Suprapubic skin (tissue), 4 donors: ENCODE measurements at regions not wholly inside any gene's neighbourhood (a gene's known extent, or its start where the extent isn't known, plus 50 kb on each side); places are given as distances from the start of the nearest gene placed in this dataset.
A peak's percentile ranks its signal among the peaks of the same experiment; 100 is the strongest.

ENCODE experiments used
- DNase-seq, 2 donors: peaks; one replicate each; pipeline ENCODE4 v3.0.0-alpha.2; 2019; ENCODE audit warnings: low spot score in 2 of 2
- H3K27ac ChIP-seq: fragments of 200-600 bp; sonication (generic); one replicate; pipeline ENCODE4 v1.5.1; 2019
- H3K27me3 ChIP-seq: fragments of 200-600 bp; sonication (generic); one replicate; pipeline ENCODE4 v1.5.1; 2019
- H3K36me3 ChIP-seq: fragments of 200-600 bp; sonication (generic); one replicate; pipeline ENCODE4 v1.5.1; 2019
- H3K4me1 ChIP-seq: fragments of 200-600 bp; sonication (generic); one replicate; pipeline ENCODE4 v1.5.1; 2019
- H3K4me3 ChIP-seq: fragments of 200-600 bp; sonication (generic); one replicate; pipeline ENCODE4 v1.5.1; 2019; ENCODE audit warnings: mild to moderate bottlenecking
- H3K9me3 ChIP-seq: fragments of 200-600 bp; sonication (generic); one replicate; pipeline ENCODE4 v1.5.1; 2019
- EP300 ChIP-seq: sonication (generic); formaldehyde crosslinking; IDR thresholded peaks from one replicate; pipeline ENCODE4 v1.6.1; 2017; ENCODE audit warnings: antibody characterized with exemption
- POLR2A ChIP-seq, 2 donors: fragments of 450-650 bp; IDR thresholded peaks; one replicate each; pipeline ENCODE4 v1.6.1; 2017; ENCODE audit warnings: antibody characterized with exemption in 2 of 2, mild to moderate bottlenecking in 2 of 2, moderate library complexity in 2 of 2
- POLR2AphosphoS5 ChIP-seq, 3 donors: sonication (generic); formaldehyde crosslinking; IDR thresholded peaks; one replicate each; pipeline ENCODE4 v1.6.1; 2017; ENCODE audit warnings: antibody characterized with exemption in 3 of 3
- WGBS: methylation state at CpG from one replicate; pipeline ENCODE4 v1.1.5; 2018; 5-methylcytosine and 5-hydroxymethylcytosine counted together
- TF ChIP-seq, protein P1 (sequence below), 2 donors: fragments of 200-600 bp in 1 of 2; fragments of 450-650 bp in 1 of 2; sonication (generic) in 1 of 2; IDR thresholded peaks; one replicate each; pipeline ENCODE4 v1.5.1; 2016 to 2019; ENCODE audit warnings: antibody characterized with exemption in 2 of 2, mild to moderate bottlenecking in 1 of 2, moderate library complexity in 1 of 2

DNA sequence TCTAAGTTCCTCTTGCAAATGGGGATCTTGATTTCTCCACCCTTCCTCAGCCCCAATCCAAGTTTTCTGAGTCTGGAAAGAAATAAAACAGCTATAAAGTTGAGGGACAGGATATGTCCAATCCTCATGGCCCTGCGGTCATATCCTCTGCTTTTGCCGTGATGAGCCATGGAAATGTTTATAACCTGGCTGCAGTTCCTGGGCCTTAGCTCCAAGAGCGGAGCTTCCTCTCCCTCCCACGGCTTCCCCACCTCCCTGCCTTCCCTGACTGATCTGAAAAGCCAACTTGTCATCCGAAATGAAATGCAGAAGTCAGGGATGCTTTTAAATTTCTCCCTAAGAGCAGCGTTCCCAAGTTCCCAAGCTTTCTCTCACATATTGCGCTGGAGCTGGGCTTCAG is 221.5 kb upstream of the SFRP2 start:
- DNase-seq, result no peak
- H3K4me1 ChIP-seq, result peaks cover 13% of the 10 kb centered on the region
- H3K27me3 ChIP-seq, result no peaks in the 10 kb centered on the region
- no peaks in the 10 kb centered on the region for H3K36me3 ChIP-seq
- 78% methylated on average over 7 of the region's 7 CpGs for WGBS
- H3K4me3 ChIP-seq, result no peak overlapping the region
- peak overlapping the region; percentile 73 for H3K27ac ChIP-seq
- no peaks in the 10 kb centered on the region for H3K9me3 ChIP-seq
- TF ChIP-seq, protein P1, sequence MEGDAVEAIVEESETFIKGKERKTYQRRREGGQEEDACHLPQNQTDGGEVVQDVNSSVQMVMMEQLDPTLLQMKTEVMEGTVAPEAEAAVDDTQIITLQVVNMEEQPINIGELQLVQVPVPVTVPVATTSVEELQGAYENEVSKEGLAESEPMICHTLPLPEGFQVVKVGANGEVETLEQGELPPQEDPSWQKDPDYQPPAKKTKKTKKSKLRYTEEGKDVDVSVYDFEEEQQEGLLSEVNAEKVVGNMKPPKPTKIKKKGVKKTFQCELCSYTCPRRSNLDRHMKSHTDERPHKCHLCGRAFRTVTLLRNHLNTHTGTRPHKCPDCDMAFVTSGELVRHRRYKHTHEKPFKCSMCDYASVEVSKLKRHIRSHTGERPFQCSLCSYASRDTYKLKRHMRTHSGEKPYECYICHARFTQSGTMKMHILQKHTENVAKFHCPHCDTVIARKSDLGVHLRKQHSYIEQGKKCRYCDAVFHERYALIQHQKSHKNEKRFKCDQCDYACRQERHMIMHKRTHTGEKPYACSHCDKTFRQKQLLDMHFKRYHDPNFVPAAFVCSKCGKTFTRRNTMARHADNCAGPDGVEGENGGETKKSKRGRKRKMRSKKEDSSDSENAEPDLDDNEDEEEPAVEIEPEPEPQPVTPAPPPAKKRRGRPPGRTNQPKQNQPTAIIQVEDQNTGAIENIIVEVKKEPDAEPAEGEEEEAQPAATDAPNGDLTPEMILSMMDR (IDR thresholded peaks at IDR 0.05), result no peak
- no peak for TF ChIP-seq POLR2A (IDR thresholded peaks at IDR 0.05)
- TF ChIP-seq POLR2AphosphoS5 (IDR thresholded peaks at IDR 0.05), result no peak
- TF ChIP-seq EP300, result no peak

GRCh38 chr4:154009788-154010187 is 220.9 kb upstream of the SFRP2 start:
- Histone ChIP-seq H3K27me3 (no peaks in the 10 kb centered on the region), H3K36me3 (no peaks in the 10 kb centered on the region), H3K4me1 (peaks cover 13% of the 10 kb centered on the region), H3K9me3 (no peaks in the 10 kb centered on the region), H3K4me3 (no peak overlapping the region), H3K27ac (peak overlapping the region; percentile 73)
- TF ChIP-seq, protein P1 (IDR thresholded peaks at IDR 0.05), result no peak
- TF ChIP-seq POLR2A (IDR thresholded peaks at IDR 0.05), result no peak
- no peak for TF ChIP-seq EP300
- no peak for TF ChIP-seq POLR2AphosphoS5 (IDR thresholded peaks at IDR 0.05)
- no peak for DNase-seq
- WGBS, result 48% methylated on average over 6 of the region's 6 CpGs

DNA sequence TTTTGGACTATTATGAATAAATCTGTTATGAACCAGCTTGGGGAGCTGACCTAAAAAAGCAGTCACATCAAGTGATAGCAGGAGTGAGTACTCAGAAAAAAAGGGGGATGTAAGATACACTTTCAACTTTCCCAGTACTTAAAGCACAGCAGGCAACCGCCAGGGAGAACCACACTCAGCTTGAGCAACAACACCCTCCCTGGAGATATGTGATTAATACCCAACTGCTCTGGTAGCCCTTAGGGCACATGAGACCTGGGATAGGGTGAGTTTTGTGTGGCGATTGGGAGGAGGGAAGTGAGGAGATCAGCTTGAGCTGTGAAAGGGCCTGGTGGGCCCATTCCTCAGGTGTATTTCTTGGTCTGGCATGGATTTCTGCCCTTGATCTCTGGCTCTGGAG is 220.3 kb upstream of the SFRP2 start:
- no peaks in the 10 kb centered on the region for H3K9me3 ChIP-seq
- 66% methylated on average over 2 of the region's 2 CpGs for WGBS
- H3K36me3 ChIP-seq, result no peaks in the 10 kb centered on the region
- H3K4me1 ChIP-seq, result peaks cover 13% of the 10 kb centered on the region
- no peak overlapping the region for H3K27ac ChIP-seq
- no peak for TF ChIP-seq POLR2A (IDR thresholded peaks at IDR 0.05)
- no peak for TF ChIP-seq EP300
- no peak for TF ChIP-seq POLR2AphosphoS5 (IDR thresholded peaks at IDR 0.05)
- TF ChIP-seq, protein P1 (IDR thresholded peaks at IDR 0.05), result no peak
- no peak for DNase-seq
- no peak overlapping the region for H3K4me3 ChIP-seq
- H3K27me3 ChIP-seq, result no peaks in the 10 kb centered on the region

GRCh38 chr4:154005171-154005520 is 216.3 kb upstream of the SFRP2 start:
- DNase-seq, result no peak
- TF ChIP-seq POLR2A (IDR thresholded peaks at IDR 0.05), result no peak
- Histone ChIP-seq H3K4me3 (no peak overlapping the region), H3K27ac (peak overlapping the region; percentile 46), H3K27me3 (no peaks in the 10 kb centered on the region), H3K4me1 (peaks cover 9% of the 10 kb centered on the region), H3K36me3 (no peaks in the 10 kb centered on the region), H3K9me3 (no peaks in the 10 kb centered on the region)
- 51% methylated on average over 5 of the region's 5 CpGs for WGBS

- Histone ChIP-seq H3K27me3 (no peaks in the 10 kb centered on the region), H3K4me1 (peaks cover 4% of the 10 kb centered on the region), H3K4me3 (no peak overlapping the region), H3K9me3 (no peaks in the 10 kb centered on the region), H3K36me3 (no peaks in the 10 kb centered on the region), H3K27ac (peak overlapping the region; percentile 46)
- TF ChIP-seq EP300, result no peak
- TF ChIP-seq POLR2AphosphoS5 (IDR thresholded peaks at IDR 0.05), result peak in 2 of 3 donors; percentile 41 to 53
- TF ChIP-seq POLR2A (IDR thresholded peaks at IDR 0.05), result no peak
- TF ChIP-seq, protein P1 (IDR thresholded peaks at IDR 0.05), result no peak
- peak in 1 of 2 donors; percentile 77 for DNase-seq
- WGBS, result 54% methylated on average over 7 of the region's 7 CpGs
These were observed 215.8 kb upstream of the SFRP2 start for GRCh38 chr4:154004507-154005170.

GRCh38 chr4:154004016-154004415 is 215.1 kb upstream of the SFRP2 start:
- 60% methylated on average over 5 of the region's 5 CpGs for WGBS
- Histone ChIP-seq H3K9me3 (no peaks in the 10 kb centered on the region), H3K36me3 (no peaks in the 10 kb centered on the region), H3K27me3 (no peaks in the 10 kb centered on the region), H3K4me3 (no peak overlapping the region), H3K4me1 (no peaks in the 10 kb centered on the region), H3K27ac (peak overlapping the region; percentile 43)
- no peak for DNase-seq
- TF ChIP-seq EP300 (no peak), POLR2AphosphoS5 (IDR thresholded peaks at IDR 0.05) (no peak), POLR2A (IDR thresholded peaks at IDR 0.05) (no peak)
- TF ChIP-seq, protein P1 (IDR thresholded peaks at IDR 0.05), result no peak
